HepG2 (cell line): ENCODE measurements at regions not wholly inside any gene's neighbourhood (a gene's known extent, or its start where the extent isn't known, plus 50 kb on each side); places are given as distances from the start of the nearest gene placed in this dataset.

Experiments used
- ATAC-seq: fragments of 200-7000 bp; cut with Tn5 transposase; 3 replicates; pipeline ENCODE4 v1.9.1; 2020; ENCODE audit warnings: mild to moderate bottlenecking, moderate library complexity
- BruUV-seq: library from RNA; stranded (reverse); fragments of 400-500 nt; replicated peaks from 2 replicates; lab custom pipeline; 2021; lab: Mats Ljungman, UMichigan
- CTCF ChIA-PET: fragments of 300-600 bp; formaldehyde crosslinking; extraction: SDS; loops from one replicate; lab custom pipeline; 2021; ENCODE audit warnings: low total read pairs, inconsistent platforms, low intra/inter-chr PET ratio; lab: Yijun Ruan, JAX
- POLR2A ChIA-PET: fragments of 350-600 bp; sonication (Branson Sonifier 250); formaldehyde crosslinking; loops from one replicate; lab custom pipeline; 2020; ENCODE audit warnings: antibody characterized with exemption, inconsistent platforms; lab: Yijun Ruan, JAX
- DNase-seq: peaks from one replicate; pipeline ENCODE4 v3.0.0-alpha.2; 2015; ENCODE audit warnings: low spot score
- FAIRE-seq: peaks from 3 replicates; lab custom pipeline; 2011; peaks lifted over from hg19 to GRCh38; lab: Jason Lieb, UNC
- H2AFZ ChIP-seq: one replicate; pipeline ENCODE4 v1.6.1; 2011; ENCODE audit warnings: low read length, inconsistent platforms
- H3K27ac ChIP-seq: fragments of 300-600 bp; 3 replicates; pipeline ENCODE4 v1.8.0; 2011; ENCODE audit warnings: mixed run types, mild to moderate bottlenecking, mixed read lengths, low read length, inconsistent platforms; ENCODE audit not compliant: insufficient read depth; ENCODE audit errors: extremely low read length
- H3K27me3 ChIP-seq, 2 experiments: fragments of 200-600 bp in 1 of 2; 2 replicates in 1 of 2; 3 replicates in 1 of 2; pipeline versions ENCODE4 v1.6.0 to v1.8.0; 2011; ENCODE audit warnings: low read length in 2 of 2, mild to moderate bottlenecking in 2 of 2, moderate library complexity in 2 of 2, inconsistent platforms in 1 of 2; ENCODE audit not compliant: insufficient read depth in 2 of 2, control insufficient read depth in 1 of 2
- H3K36me3 ChIP-seq, 2 experiments: fragments of 200-600 bp in 1 of 2; replicated peaks in 1 of 2; 2 replicates in 1 of 2; 3 replicates in 1 of 2; pipeline versions ENCODE4 v1.5.1 to v1.8.0; 2011; ENCODE audit warnings: low read length in 2 of 2, inconsistent platforms in 1 of 2; ENCODE audit not compliant: insufficient read depth in 2 of 2, control insufficient read depth in 1 of 2
- H3K4me1 ChIP-seq: 2 replicates; pipeline ENCODE4 v1.5.1; 2012; ENCODE audit warnings: low read length, inconsistent platforms; ENCODE audit not compliant: insufficient read depth
- H3K4me2 ChIP-seq: 2 replicates; pipeline ENCODE4 v1.6.0; 2011; ENCODE audit warnings: low read depth, low read length, inconsistent platforms
- H3K4me3 ChIP-seq, 3 experiments: fragments of 200-600 bp in 1 of 3; sonication (generic), shearing (Covaris generic) in 1 of 3; replicated peaks in 1 of 3; 2 replicates each; pipeline ENCODE4 v1.5.1; 2011 to 2016; ENCODE audit warnings: low read length in 3 of 3, inconsistent platforms in 2 of 3, low read depth in 2 of 3, mild to moderate bottlenecking in 2 of 3, control low read depth in 1 of 3, mixed read lengths in 1 of 3; ENCODE audit not compliant: insufficient read depth in 1 of 3
- H3K79me2 ChIP-seq: one replicate; pipeline ENCODE4 v1.6.1; 2011; ENCODE audit warnings: low read length, inconsistent platforms; ENCODE audit not compliant: insufficient read depth
- H3K9ac ChIP-seq: 2 replicates; pipeline ENCODE4 v1.6.0; 2011; ENCODE audit warnings: mild to moderate bottlenecking, low read depth, low read length, inconsistent platforms; ENCODE audit not compliant: insufficient read depth
- H3K9me3 ChIP-seq: 2 replicates; pipeline ENCODE4 v1.5.1; 2012; ENCODE audit warnings: mild to moderate bottlenecking, low read length
- H4K20me1 ChIP-seq: 2 replicates; pipeline ENCODE4 v1.6.0; 2011; ENCODE audit warnings: inconsistent platforms, mild to moderate bottlenecking, low read length, moderate library complexity; ENCODE audit not compliant: insufficient read depth
- BHLHE40 ChIP-seq: IDR thresholded peaks from 2 replicates; pipeline ENCODE4 v1.6.1; 2011; ENCODE audit warnings: low read length, improper control_type of control experiment
- CREB1 ChIP-seq, 2 experiments: fragments of 450-650 bp in 1 of 2; IDR thresholded peaks; 2 replicates each; pipeline ENCODE4 v1.6.1; 2016 to 2017; ENCODE audit warnings: control low read depth in 1 of 2, mild to moderate bottlenecking in 1 of 2, missing compliant biosample characterization in 1 of 2, missing genetic modification characterization in 1 of 2
- GPN1 ChIP-seq: sonication (generic); formaldehyde crosslinking; IDR thresholded peaks from 2 replicates; pipeline ENCODE4 v1.5.1; 2020; ENCODE audit warnings: missing genetic modification reagents, borderline replicate concordance
- IRF2 ChIP-seq: IDR thresholded peaks from 2 replicates; pipeline ENCODE4 v1.6.1; 2018; ENCODE audit warnings: missing genetic modification reagents, missing compliant biosample characterization
- RFX1 ChIP-seq: fragments of 450-650 bp; IDR thresholded peaks from 2 replicates; pipeline ENCODE4 v1.6.1; 2017
- RFXAP ChIP-seq: sonication (generic); formaldehyde crosslinking; IDR thresholded peaks from 2 replicates; pipeline ENCODE4 v1.4.0; 2020; ENCODE audit warnings: missing genetic modification reagents, borderline replicate concordance
- RNF2 ChIP-seq: fragments of 450-650 bp; conservative IDR thresholded peaks from 2 replicates; pipeline ENCODE4 v1.6.1; 2016; ENCODE audit warnings: low read depth
- SCMH1 ChIP-seq: sonication (generic); formaldehyde crosslinking; IDR thresholded peaks from 2 replicates; pipeline ENCODE4 v1.9.0; 2021; ENCODE audit warnings: missing genetic modification reagents, mild to moderate bottlenecking, borderline replicate concordance
- YY1 ChIP-seq: IDR thresholded peaks from 2 replicates; pipeline ENCODE4 v1.6.1; 2011; ENCODE audit warnings: low read length, low read depth, moderate library complexity, mild to moderate bottlenecking; ENCODE audit not compliant: insufficient read depth, insufficient replicate concordance
- ZNF598 ChIP-seq: sonication (generic); formaldehyde crosslinking; IDR thresholded peaks from 2 replicates; pipeline ENCODE4 v1.5.1; 2020; ENCODE audit warnings: mild to moderate bottlenecking, missing genetic modification reagents, borderline replicate concordance
- WGBS: methylation state at CpG from one replicate; pipeline ENCODE4 v1.1.6; 2017; ENCODE audit warnings: low lambda C conversion rate; 5-methylcytosine and 5-hydroxymethylcytosine counted together
- in situ Hi-C: cut with HindIII; loops from 2 replicates; pipeline ENCODE4 v1.10.0; 2017; ENCODE audit warnings: low pct_unique_long_range_greater_than_20kb; ENCODE audit not compliant: extremely low pct_ligation_motif_present
- intact Hi-C: fragments of 100-400 bp; cut with micrococcal nuclease; formaldehyde crosslinking; loops from one replicate; pipeline ENCODE4 v1.10.0; 2022; ENCODE audit not compliant: unreplicated experiment
- TF ChIP-seq, protein P1 (sequence below): sonication (generic); formaldehyde crosslinking; IDR thresholded peaks from 2 replicates; pipeline ENCODE4 v1.4.0; 2020; ENCODE audit warnings: mild to moderate bottlenecking, missing genetic modification reagents
- TF ChIP-seq, protein P2 (sequence below): sonication (generic); formaldehyde crosslinking; IDR thresholded peaks from 2 replicates; pipeline ENCODE4 v1.5.0; 2020; ENCODE audit warnings: mild to moderate bottlenecking, missing genetic modification reagents
- TF ChIP-seq, protein P3 (sequence below): sonication (generic); formaldehyde crosslinking; IDR thresholded peaks from 2 replicates; pipeline ENCODE4 v1.5.1; 2020; ENCODE audit warnings: mild to moderate bottlenecking, moderate library complexity, missing genetic modification reagents

DNA sequence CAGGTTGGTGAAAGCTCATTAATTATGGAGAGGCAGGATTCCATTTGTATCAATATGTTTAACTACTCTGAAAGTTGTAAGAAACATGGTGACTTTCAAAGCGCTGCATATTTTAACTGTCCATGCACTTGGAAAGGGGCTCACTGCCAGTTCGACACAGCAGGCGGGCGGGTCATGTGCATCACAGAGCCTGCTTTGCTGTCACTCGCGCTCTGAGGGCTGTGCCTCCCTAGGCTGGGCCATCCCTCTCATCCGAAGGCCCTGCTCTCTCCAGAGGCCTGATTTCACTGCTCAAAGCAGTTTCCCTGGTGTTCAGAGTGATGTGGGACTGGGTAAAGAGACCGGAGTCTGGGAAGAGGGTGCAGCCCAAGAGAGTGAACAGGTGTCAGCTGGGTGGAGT, 422.0 kb upstream of the MON1B start:
- peaks cover 78% of the 10 kb centered on the region for H3K9me3 ChIP-seq
- no peaks in the 10 kb centered on the region for H3K36me3 ChIP-seq
- H3K4me1 ChIP-seq, result no peaks in the 10 kb centered on the region
- WGBS, result 21% methylated on average over 8 of the region's 8 CpGs
- H3K79me2 ChIP-seq, result no peaks in the 10 kb centered on the region
- H3K27me3 ChIP-seq, result no peaks in the 10 kb centered on the region
- DNase-seq, result no peak
- no peaks in the 10 kb centered on the region for H4K20me1 ChIP-seq
- BruUV-seq, result no TSS peak
- intact Hi-C loops (no loop called here), in situ Hi-C loops (no loop called here)
- H2AFZ ChIP-seq, result no peak overlapping the region
- no peak overlapping the region for H3K4me2 ChIP-seq
- CTCF ChIA-PET, result no interaction called here
- ATAC-seq, result no peak
- no peak overlapping the region for H3K9ac ChIP-seq
- no peak for FAIRE-seq
- H3K27ac ChIP-seq, result no peak overlapping the region
- POLR2A ChIA-PET, result no interaction called here
- no peak overlapping the region for H3K4me3 ChIP-seq
- TF ChIP-seq RFXAP (CRISPR knock-in tag), result no peak
- TF ChIP-seq BHLHE40, result no peak
- TF ChIP-seq, protein P1, sequence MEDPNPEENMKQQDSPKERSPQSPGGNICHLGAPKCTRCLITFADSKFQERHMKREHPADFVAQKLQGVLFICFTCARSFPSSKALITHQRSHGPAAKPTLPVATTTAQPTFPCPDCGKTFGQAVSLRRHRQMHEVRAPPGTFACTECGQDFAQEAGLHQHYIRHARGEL, result no peak
- no peak for TF ChIP-seq RFX1
- TF ChIP-seq IRF2 (CRISPR knock-in tag), result no peak
- no peak for TF ChIP-seq RNF2
- TF ChIP-seq GPN1 (CRISPR knock-in tag), result no peak
- TF ChIP-seq, protein P2, sequence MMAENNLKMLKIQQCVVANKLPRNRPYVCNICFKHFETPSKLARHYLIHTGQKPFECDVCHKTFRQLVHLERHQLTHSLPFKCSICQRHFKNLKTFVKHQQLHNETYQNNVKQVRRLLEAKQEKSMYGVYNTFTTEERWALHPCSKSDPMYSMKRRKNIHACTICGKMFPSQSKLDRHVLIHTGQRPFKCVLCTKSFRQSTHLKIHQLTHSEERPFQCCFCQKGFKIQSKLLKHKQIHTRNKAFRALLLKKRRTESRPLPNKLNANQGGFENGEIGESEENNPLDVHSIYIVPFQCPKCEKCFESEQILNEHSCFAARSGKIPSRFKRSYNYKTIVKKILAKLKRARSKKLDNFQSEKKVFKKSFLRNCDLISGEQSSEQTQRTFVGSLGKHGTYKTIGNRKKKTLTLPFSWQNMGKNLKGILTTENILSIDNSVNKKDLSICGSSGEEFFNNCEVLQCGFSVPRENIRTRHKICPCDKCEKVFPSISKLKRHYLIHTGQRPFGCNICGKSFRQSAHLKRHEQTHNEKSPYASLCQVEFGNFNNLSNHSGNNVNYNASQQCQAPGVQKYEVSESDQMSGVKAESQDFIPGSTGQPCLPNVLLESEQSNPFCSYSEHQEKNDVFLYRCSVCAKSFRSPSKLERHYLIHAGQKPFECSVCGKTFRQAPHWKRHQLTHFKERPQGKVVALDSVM (CRISPR knock-in tag), result no peak
- TF ChIP-seq ZNF598, result no peak
- no peak for TF ChIP-seq CREB1 (IDR thresholded peaks at IDR 0.05)
- TF ChIP-seq CREB1 (CRISPR knock-in tag; IDR thresholded peaks at IDR 0.05), result no peak
- TF ChIP-seq SCMH1, result no peak
- TF ChIP-seq, protein P3, sequence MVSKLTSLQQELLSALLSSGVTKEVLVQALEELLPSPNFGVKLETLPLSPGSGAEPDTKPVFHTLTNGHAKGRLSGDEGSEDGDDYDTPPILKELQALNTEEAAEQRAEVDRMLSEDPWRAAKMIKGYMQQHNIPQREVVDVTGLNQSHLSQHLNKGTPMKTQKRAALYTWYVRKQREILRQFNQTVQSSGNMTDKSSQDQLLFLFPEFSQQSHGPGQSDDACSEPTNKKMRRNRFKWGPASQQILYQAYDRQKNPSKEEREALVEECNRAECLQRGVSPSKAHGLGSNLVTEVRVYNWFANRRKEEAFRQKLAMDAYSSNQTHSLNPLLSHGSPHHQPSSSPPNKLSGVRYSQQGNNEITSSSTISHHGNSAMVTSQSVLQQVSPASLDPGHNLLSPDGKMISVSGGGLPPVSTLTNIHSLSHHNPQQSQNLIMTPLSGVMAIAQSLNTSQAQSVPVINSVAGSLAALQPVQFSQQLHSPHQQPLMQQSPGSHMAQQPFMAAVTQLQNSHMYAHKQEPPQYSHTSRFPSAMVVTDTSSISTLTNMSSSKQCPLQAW, result no peak
- TF ChIP-seq YY1, result no peak
